Neuronal stem cell (in vitro differentiated cells): ENCODE measurements at regions not wholly inside any gene's neighbourhood (a gene's known extent, or its start where the extent isn't known, plus 50 kb on each side); places are given as distances from the start of the nearest gene placed in this dataset.

Experiments
- DNase-seq: peaks from one replicate; pipeline ENCODE4 v3.0.0-alpha.2; 2013; ENCODE audit warnings: low spot score
- H2AFZ ChIP-seq: one replicate; pipeline ENCODE4 v1.6.1; 2013; ENCODE audit warnings: mild to moderate bottlenecking, low read length, inconsistent platforms
- H2AK5ac ChIP-seq: 2 replicates; pipeline ENCODE4 v1.6.1; 2013; ENCODE audit warnings: low read depth, mild to moderate bottlenecking, inconsistent platforms, low read length, moderate library complexity, mixed read lengths
- H2BK120ac ChIP-seq: 2 replicates; pipeline ENCODE4 v1.6.1; 2013; ENCODE audit warnings: low read depth, mild to moderate bottlenecking, inconsistent platforms, low read length, moderate library complexity, mixed read lengths
- H2BK12ac ChIP-seq: one replicate; pipeline ENCODE4 v1.6.1; 2013; ENCODE audit warnings: low read length, inconsistent platforms
- H2BK15ac ChIP-seq: 2 replicates; pipeline ENCODE4 v1.6.1; 2013; ENCODE audit warnings: mild to moderate bottlenecking, low read length, inconsistent platforms, mixed read lengths
- H2BK5ac ChIP-seq: one replicate; pipeline ENCODE4 v1.6.1; 2013; ENCODE audit warnings: inconsistent platforms, mild to moderate bottlenecking, low read length, moderate library complexity
- H3K14ac ChIP-seq: one replicate; pipeline ENCODE4 v1.6.1; 2013; ENCODE audit warnings: low read length, inconsistent platforms
- H3K18ac ChIP-seq: 2 replicates; pipeline ENCODE4 v1.6.1; 2013; ENCODE audit warnings: low read length, inconsistent platforms
- H3K23ac ChIP-seq: 2 replicates; pipeline ENCODE4 v1.6.1; 2013; ENCODE audit warnings: low read depth, mild to moderate bottlenecking, mixed read lengths, low read length, inconsistent platforms; ENCODE audit not compliant: poor library complexity
- H3K27ac ChIP-seq: replicated peaks from 3 replicates; pipeline ENCODE4 v1.5.1; 2013; ENCODE audit warnings: low read length, inconsistent platforms
- H3K27me3 ChIP-seq, 3 experiments: 2 replicates each; pipeline ENCODE4 v1.6.1; 2013; ENCODE audit warnings: low read length in 3 of 3, mild to moderate bottlenecking in 2 of 3, inconsistent platforms in 1 of 3, low read depth in 1 of 3, mixed read lengths in 1 of 3, moderate library complexity in 1 of 3; ENCODE audit not compliant: control insufficient read depth in 3 of 3, insufficient read depth in 3 of 3
- H3K36me3 ChIP-seq, 2 donors: replicated peaks in 1 of 2; 2 replicates each; pipeline ENCODE4 v1.6.1; 2013; ENCODE audit warnings: low read length in 2 of 2; ENCODE audit not compliant: control insufficient read depth in 2 of 2, insufficient read depth in 2 of 2
- H3K4ac ChIP-seq: 2 replicates; pipeline ENCODE4 v1.6.1; 2013; ENCODE audit warnings: inconsistent platforms, mild to moderate bottlenecking, low read length, moderate library complexity
- H3K4me1 ChIP-seq, 2 donors: 1 replicate in 1 of 2; 2 replicates in 1 of 2; pipeline ENCODE4 v1.6.1; 2013; ENCODE audit warnings: low read length in 2 of 2, low read depth in 1 of 2; ENCODE audit not compliant: control insufficient read depth in 2 of 2, insufficient read depth in 1 of 2
- H3K4me2 ChIP-seq: one replicate; pipeline ENCODE4 v1.6.1; 2013; ENCODE audit warnings: mild to moderate bottlenecking, low read length, inconsistent platforms; ENCODE audit not compliant: insufficient read depth, poor library complexity, severe bottlenecking
- H3K4me3 ChIP-seq, 2 donors: 2 replicates each; pipeline ENCODE4 v1.5.1; 2013; ENCODE audit warnings: low read length in 2 of 2, mild to moderate bottlenecking in 2 of 2, inconsistent platforms in 1 of 2, moderate library complexity in 1 of 2
- H3K79me1 ChIP-seq: one replicate; pipeline ENCODE4 v1.6.1; 2013; ENCODE audit warnings: low read depth, mild to moderate bottlenecking, inconsistent platforms, low read length, moderate library complexity
- H3K9ac ChIP-seq: one replicate; pipeline ENCODE4 v1.6.1; 2013; ENCODE audit warnings: mild to moderate bottlenecking, low read depth, low read length, inconsistent platforms; ENCODE audit not compliant: poor library complexity
- H3K9me3 ChIP-seq, 2 donors: replicated peaks in 1 of 2; 2 replicates each; pipeline versions ENCODE3 to v1.6.1; 2013; ENCODE audit warnings: low read length in 2 of 2, mild to moderate bottlenecking in 2 of 2, inconsistent platforms in 1 of 2, low read depth in 1 of 2, mixed read lengths in 1 of 2, moderate library complexity in 1 of 2; ENCODE audit not compliant: control insufficient read depth in 2 of 2, insufficient read depth in 1 of 2
- H4K8ac ChIP-seq: one replicate; pipeline ENCODE4 v1.6.1; 2013; ENCODE audit warnings: low read depth, mild to moderate bottlenecking, inconsistent platforms, low read length, moderate library complexity
- H4K91ac ChIP-seq: one replicate; pipeline ENCODE4 v1.6.1; 2013; ENCODE audit warnings: low read length, low read depth, mild to moderate bottlenecking, inconsistent platforms; ENCODE audit not compliant: poor library complexity
- WGBS, 2 donors: extraction: QIAGEN DNeasy Blood & Tissue Kit; methylation state at CpG; one replicate each; pipeline ENCODE4 v1.1.7; 2013; ENCODE audit warnings: missing lambda C conversion rate in 2 of 2, mixed read lengths in 1 of 2; ENCODE audit not compliant: insufficient read length in 2 of 2, insufficient replicate concordance in 1 of 2; ENCODE audit errors: extremely low coverage in 2 of 2; 5-methylcytosine and 5-hydroxymethylcytosine counted together

GRCh38 chr3:16665282-16665741, 60.1 kb upstream of the DAZL start:
- no peaks in the 10 kb centered on the region for H3K79me1 ChIP-seq
- H3K27ac ChIP-seq, result no peak overlapping the region
- no peaks in the 10 kb centered on the region for H3K9me3 ChIP-seq
- no peak overlapping the region for H3K18ac ChIP-seq
- H3K23ac ChIP-seq, result no peak overlapping the region
- no peak overlapping the region for H3K4me2 ChIP-seq
- no peak overlapping the region for H3K4ac ChIP-seq
- H2BK15ac ChIP-seq, result no peak overlapping the region
- no peak overlapping the region for H4K91ac ChIP-seq
- no peak overlapping the region for H2BK120ac ChIP-seq
- H2BK12ac ChIP-seq, result no peak overlapping the region
- no peaks in the 10 kb centered on the region for H3K36me3 ChIP-seq
- H3K14ac ChIP-seq, result no peak overlapping the region
- no peak overlapping the region for H2AK5ac ChIP-seq
- no peaks in the 10 kb centered on the region for H3K27me3 ChIP-seq
- H2BK5ac ChIP-seq, result no peak overlapping the region
- H3K4me3 ChIP-seq, result no peak overlapping the region
- no peak overlapping the region for H2AFZ ChIP-seq
- no peak for DNase-seq
- H3K4me1 ChIP-seq, result no peaks in the 10 kb centered on the region
- H3K9ac ChIP-seq, result no peak overlapping the region
- no CpG with 5 or more reads among the region's 6 CpGs for WGBS, 2 donors
- H4K8ac ChIP-seq, result no peak overlapping the region

GRCh38 chr3:16666206-16666605, 61.0 kb upstream of the DAZL start:
- no CpG with 5 or more reads among the region's 2 CpGs for WGBS, 2 donors
- Histone ChIP-seq H2BK12ac (no peak overlapping the region), H3K23ac (no peak overlapping the region)

GRCh38 chr3:16667633-16668032, 62.4 kb upstream of the DAZL start:
- DNase-seq, result no peak
- H3K27me3 ChIP-seq, result no peaks in the 10 kb centered on the region
- H2AK5ac ChIP-seq, result no peak overlapping the region
- no peaks in the 10 kb centered on the region for H3K4me1 ChIP-seq
- no peak overlapping the region for H3K9ac ChIP-seq
- no peaks in the 10 kb centered on the region for H3K9me3 ChIP-seq
- H3K14ac ChIP-seq, result no peak overlapping the region
- no peak overlapping the region for H3K4me3 ChIP-seq
- no peak overlapping the region for H3K4me2 ChIP-seq
- H3K4ac ChIP-seq, result no peak overlapping the region
- no peak overlapping the region for H2BK120ac ChIP-seq
- no peaks in the 10 kb centered on the region for H3K36me3 ChIP-seq
- no peak overlapping the region for H4K8ac ChIP-seq
- no peak overlapping the region for H2BK12ac ChIP-seq
- no peak overlapping the region for H3K23ac ChIP-seq
- H3K27ac ChIP-seq, result no peak overlapping the region
- H2AFZ ChIP-seq, result no peak overlapping the region
- no peaks in the 10 kb centered on the region for H3K79me1 ChIP-seq
- H2BK15ac ChIP-seq, result no peak overlapping the region
- H2BK5ac ChIP-seq, result no peak overlapping the region
- H4K91ac ChIP-seq, result no peak overlapping the region
- no CpG with 5 or more reads among the region's 4 CpGs for WGBS, 2 donors
- H3K18ac ChIP-seq, result no peak overlapping the region

More at GRCh38 chr3:16666206-16666605, 61.0 kb upstream of the DAZL start:
- Histone ChIP-seq H4K91ac (no peak overlapping the region), H3K14ac (no peak overlapping the region), H2BK15ac (no peak overlapping the region), H3K27ac (no peak overlapping the region), H2AFZ (no peak overlapping the region), H3K4me3 (no peak overlapping the region), H2BK120ac (no peak overlapping the region), H3K9ac (no peak overlapping the region), H2BK5ac (no peak overlapping the region), H3K4me2 (no peak overlapping the region), H3K4ac (no peak overlapping the region), H3K27me3 (no peaks in the 10 kb centered on the region), H2AK5ac (no peak overlapping the region), H4K8ac (no peak overlapping the region), H3K18ac (no peak overlapping the region), H3K9me3 (no peaks in the 10 kb centered on the region), H3K4me1 (no peaks in the 10 kb centered on the region), H3K79me1 (no peaks in the 10 kb centered on the region), H3K36me3 (no peaks in the 10 kb centered on the region)
- DNase-seq, result no peak

GRCh38 chr3:16668776-16669545, 63.7 kb upstream of the DAZL start:
- Histone ChIP-seq H3K9me3 (no peaks in the 10 kb centered on the region), H3K27me3 (no peaks in the 10 kb centered on the region), H4K91ac (no peak overlapping the region), H2AK5ac (no peak overlapping the region), H2BK120ac (no peak overlapping the region), H3K4ac (no peak overlapping the region), H3K27ac (no peak overlapping the region), H3K79me1 (no peaks in the 10 kb centered on the region), H3K36me3 (no peaks in the 10 kb centered on the region), H3K4me2 (no peak overlapping the region), H3K18ac (no peak overlapping the region), H2BK15ac (no peak overlapping the region), H2BK12ac (no peak overlapping the region), H3K4me1 (no peaks in the 10 kb centered on the region), H4K8ac (no peak overlapping the region), H3K9ac (no peak overlapping the region), H2AFZ (no peak overlapping the region), H3K14ac (no peak overlapping the region), H3K4me3 (no peak overlapping the region), H2BK5ac (no peak overlapping the region), H3K23ac (no peak overlapping the region)
- DNase-seq, result no peak
- WGBS, 2 donors, result no CpG with 5 or more reads among the region's 5 CpGs
